ENCODE measurements at regions not wholly inside any gene's neighbourhood (a gene's known extent, or its start where the extent isn't known, plus 50 kb on each side); places are given as distances from the start of the nearest gene placed in this dataset.

GRCh38 chr11:70539360-70540095 lies 141.2 kb downstream of the CTTN start:
- DNase-seq (ENCODE audit: low spot score) = no peak
- no peaks in the 10 kb centered on the region for H3K36me3 ChIP-seq (replicated peaks; ENCODE audit: insufficient read depth, low read depth)
- WGBS (ENCODE audit: low lambda C conversion rate, missing lambda C conversion rate) = 96% methylated on average over 25 of the region's 26 CpGs

DNA sequence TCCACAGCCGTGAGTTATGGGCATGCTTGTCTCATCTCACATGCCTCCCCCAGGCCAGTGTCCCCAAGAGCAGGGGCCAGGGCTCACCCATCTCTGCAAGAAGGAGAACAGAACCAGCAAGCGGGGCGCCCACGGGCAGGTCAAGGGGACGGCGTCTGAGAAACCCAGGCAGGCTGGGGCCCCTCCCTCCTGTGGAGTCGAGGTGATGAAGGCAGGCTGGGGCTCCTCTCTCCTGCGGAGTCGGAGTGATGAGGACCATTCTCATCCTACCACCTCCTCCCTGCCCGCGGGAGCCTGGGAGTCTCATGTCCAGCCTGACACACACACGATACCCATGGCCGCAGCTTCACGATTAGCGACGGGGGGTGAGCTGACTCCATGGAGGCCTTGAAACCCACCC lies 141.9 kb downstream of the CTTN start:
- 90% methylated on average over 16 of the region's 16 CpGs for WGBS (ENCODE audit: low lambda C conversion rate, missing lambda C conversion rate)
- Histone ChIP-seq H3K9me3 (ENCODE audit: low read depth) (no peaks in the 10 kb centered on the region), H3K4me1 (ENCODE audit: insufficient read depth) (no peaks in the 10 kb centered on the region), H3K4me2 (no peak overlapping the region), H3K4me3 (no peak overlapping the region), H3K79me2 (no peaks in the 10 kb centered on the region), H3K27me3 (no peaks in the 10 kb centered on the region), H3K9me2 (replicated peaks; ENCODE audit: insufficient read depth) (no peaks in the 10 kb centered on the region), H3K27ac (no peak overlapping the region), H3K36me3 (replicated peaks; ENCODE audit: insufficient read depth, low read depth) (no peaks in the 10 kb centered on the region), H2AFZ (no peak overlapping the region), H4K20me1 (ENCODE audit: insufficient read depth, poor library complexity, severe bottlenecking) (no peaks in the 10 kb centered on the region)
- TF ChIP-seq EZH2 (IDR thresholded peaks at IDR 0.05; ENCODE audit: borderline replicate concordance) (no peak), CTCF (IDR thresholded peaks at IDR 0.05; ENCODE audit: poor library complexity) (no peak), EZH2phosphoT487 (IDR thresholded peaks at IDR 0.05; ENCODE audit: low read depth, severe bottlenecking, unreplicated experiment) (no peak)
- DNase-seq (ENCODE audit: low spot score) = no peak

More at GRCh38 chr11:70539360-70540095, 141.2 kb downstream of the CTTN start:
- no peaks in the 10 kb centered on the region for H3K9me2 ChIP-seq (replicated peaks; ENCODE audit: insufficient read depth)
- no peaks in the 10 kb centered on the region for H4K20me1 ChIP-seq (ENCODE audit: insufficient read depth, poor library complexity, severe bottlenecking)
- TF ChIP-seq EZH2phosphoT487 (IDR thresholded peaks at IDR 0.05; ENCODE audit: low read depth, severe bottlenecking, unreplicated experiment) = no peak
- no peak for TF ChIP-seq CTCF (IDR thresholded peaks at IDR 0.05; ENCODE audit: poor library complexity)
- no peak for TF ChIP-seq EZH2 (IDR thresholded peaks at IDR 0.05; ENCODE audit: borderline replicate concordance)
- no peak overlapping the region for H3K4me2 ChIP-seq
- no peaks in the 10 kb centered on the region for H3K79me2 ChIP-seq
- H3K27ac ChIP-seq = no peak overlapping the region
- no peak overlapping the region for H3K4me3 ChIP-seq
- no peak overlapping the region for H2AFZ ChIP-seq
- no peaks in the 10 kb centered on the region for H3K4me1 ChIP-seq (ENCODE audit: insufficient read depth)
- no peaks in the 10 kb centered on the region for H3K27me3 ChIP-seq
- no peaks in the 10 kb centered on the region for H3K9me3 ChIP-seq (ENCODE audit: low read depth)

DNA sequence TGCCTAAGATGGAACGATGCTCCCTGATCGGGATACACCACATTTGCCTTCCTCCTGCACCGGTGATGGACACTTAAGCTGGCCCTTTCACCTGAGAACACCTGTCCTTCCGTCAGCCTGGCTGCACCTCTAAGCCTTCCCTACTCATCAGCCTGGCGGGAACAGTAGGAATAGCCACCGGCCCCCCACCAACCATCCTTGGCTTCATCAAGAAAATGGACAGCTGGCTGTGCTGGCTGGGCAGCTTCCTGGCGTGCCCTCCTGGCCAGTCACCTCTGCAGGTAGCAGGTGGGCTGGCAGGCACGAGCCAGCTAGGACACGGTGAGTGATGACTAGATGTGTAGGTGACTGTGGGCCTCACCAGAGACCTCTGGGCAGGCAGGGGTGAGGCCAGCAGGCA lies 142.8 kb downstream of the CTTN start:
- TF ChIP-seq CTCF (IDR thresholded peaks at IDR 0.05; ENCODE audit: poor library complexity) = no peak
- no peak for TF ChIP-seq EZH2phosphoT487 (IDR thresholded peaks at IDR 0.05; ENCODE audit: low read depth, severe bottlenecking, unreplicated experiment)
- TF ChIP-seq EZH2 (IDR thresholded peaks at IDR 0.05; ENCODE audit: borderline replicate concordance) = no peak
- H3K36me3 ChIP-seq (replicated peaks; ENCODE audit: insufficient read depth, low read depth) = no peaks in the 10 kb centered on the region
- H3K4me2 ChIP-seq = no peak overlapping the region
- H2AFZ ChIP-seq = no peak overlapping the region
- H4K20me1 ChIP-seq (ENCODE audit: insufficient read depth, poor library complexity, severe bottlenecking) = no peaks in the 10 kb centered on the region
- no peaks in the 10 kb centered on the region for H3K27me3 ChIP-seq
- H3K9me3 ChIP-seq (ENCODE audit: low read depth) = no peaks in the 10 kb centered on the region
- no peaks in the 10 kb centered on the region for H3K79me2 ChIP-seq
- no peaks in the 10 kb centered on the region for H3K4me1 ChIP-seq (ENCODE audit: insufficient read depth)
- no peaks in the 10 kb centered on the region for H3K9me2 ChIP-seq (replicated peaks; ENCODE audit: insufficient read depth)
- 96% methylated on average over 9 of the region's 9 CpGs for WGBS (ENCODE audit: low lambda C conversion rate, missing lambda C conversion rate)
- H3K27ac ChIP-seq = no peak overlapping the region
- DNase-seq (ENCODE audit: low spot score) = no peak
- H3K4me3 ChIP-seq = no peak overlapping the region
